ENCODE measurements at regions not wholly inside any gene's neighbourhood (a gene's known extent, or its start where the extent isn't known, plus 50 kb on each side); places are given as distances from the start of the nearest gene placed in this dataset.

DNA sequence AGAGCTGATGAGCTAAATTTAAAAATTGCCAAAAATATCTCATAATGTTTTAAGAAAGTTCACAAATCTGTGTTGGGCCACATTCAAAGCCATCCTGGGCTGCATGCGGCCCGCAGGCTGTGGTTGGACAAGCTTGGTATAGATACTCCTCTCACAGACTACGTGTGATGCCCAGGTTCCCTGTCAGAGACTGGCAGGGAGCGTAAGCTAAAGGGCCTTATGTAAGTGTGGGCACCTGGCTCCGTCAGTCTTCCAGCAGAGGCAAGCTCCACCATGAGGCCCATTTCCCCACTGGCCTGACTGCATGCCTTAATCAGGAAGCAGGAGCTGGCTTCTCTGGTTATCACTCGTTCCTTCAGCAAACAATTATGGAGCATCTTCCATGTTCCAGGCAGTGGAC is 200.2 kb downstream of the FOXO1 start:
- no peak for DNase-seq

- no peak for DNase-seq
Observed at GRCh38 chr13:40468227-40468838, 198.1 kb downstream of the FOXO1 start.

- DNase-seq, result no peak
Observed at GRCh38 chr13:40469581-40470310, 196.7 kb downstream of the FOXO1 start.

DNA sequence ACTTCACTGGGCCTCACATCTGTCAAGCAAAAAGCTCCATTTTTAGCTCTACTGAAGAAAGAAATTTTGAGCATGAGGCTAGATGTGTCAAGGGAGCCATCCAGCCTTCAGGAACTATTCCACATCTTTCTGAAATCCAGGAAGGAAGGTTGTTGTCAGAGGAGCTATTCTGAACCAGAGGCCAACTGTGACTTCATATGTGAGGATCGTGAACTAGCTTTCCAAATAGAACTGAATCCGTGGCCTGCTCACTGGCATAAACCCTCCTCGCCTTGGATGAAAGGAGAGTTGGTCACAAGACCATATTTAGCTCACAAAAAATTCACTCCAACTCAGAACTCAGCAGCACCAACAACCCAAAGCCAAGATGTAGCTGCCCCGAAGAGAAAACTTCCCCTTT is 195.8 kb downstream of the FOXO1 start:
- DNase-seq, result peak; percentile 77

DNA sequence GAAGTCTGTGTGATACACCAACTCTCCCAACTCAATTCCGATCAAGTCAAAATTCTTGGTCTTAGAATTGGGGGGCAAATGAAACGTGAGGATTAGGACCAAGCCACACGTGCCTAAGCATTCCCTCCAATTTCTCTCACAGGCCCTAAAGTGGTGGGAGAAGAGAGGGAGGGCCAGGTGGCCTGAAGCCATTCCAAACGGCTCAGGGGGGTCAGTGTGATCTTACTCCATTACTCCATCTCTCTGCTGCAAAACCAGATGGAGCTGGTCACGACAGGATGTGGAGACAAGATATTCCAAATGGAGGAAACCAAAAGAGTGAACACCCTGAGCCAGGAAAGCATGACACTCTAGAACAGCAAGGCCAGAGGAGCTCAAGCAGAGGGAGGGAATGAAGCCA is 195.4 kb downstream of the FOXO1 start:
- DNase-seq, result no peak

- DNase-seq, result no peak
Observed at GRCh38 chr13:40471911-40472310, 194.5 kb downstream of the FOXO1 start.

GRCh38 chr13:40472427-40473220 is 193.8 kb downstream of the FOXO1 start:
- DNase-seq, result no peak

DNA sequence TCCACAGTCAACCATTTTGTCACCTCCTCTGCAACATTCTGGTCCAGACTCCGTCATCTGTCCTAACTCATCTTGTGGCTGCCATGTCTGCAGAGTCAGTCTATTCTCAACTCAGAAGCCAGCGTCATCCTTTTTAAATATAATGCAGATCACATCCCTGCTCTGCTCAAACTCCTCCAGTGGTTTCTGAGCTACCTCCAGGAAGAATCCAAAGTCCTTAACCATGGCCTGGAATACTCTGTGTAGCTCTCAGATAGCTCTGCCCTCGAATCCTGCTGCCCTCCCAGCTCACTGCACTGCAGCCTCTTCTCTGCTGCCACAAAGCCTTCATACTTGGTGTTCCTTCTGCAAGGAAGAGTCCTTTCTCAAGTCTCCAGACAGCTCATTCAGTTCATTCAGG is 190.8 kb downstream of the FOXO1 start:
- DNase-seq, result no peak

GRCh38 chr13:40476175-40476958 is 190.1 kb downstream of the FOXO1 start:
- DNase-seq, result no peak

DNA sequence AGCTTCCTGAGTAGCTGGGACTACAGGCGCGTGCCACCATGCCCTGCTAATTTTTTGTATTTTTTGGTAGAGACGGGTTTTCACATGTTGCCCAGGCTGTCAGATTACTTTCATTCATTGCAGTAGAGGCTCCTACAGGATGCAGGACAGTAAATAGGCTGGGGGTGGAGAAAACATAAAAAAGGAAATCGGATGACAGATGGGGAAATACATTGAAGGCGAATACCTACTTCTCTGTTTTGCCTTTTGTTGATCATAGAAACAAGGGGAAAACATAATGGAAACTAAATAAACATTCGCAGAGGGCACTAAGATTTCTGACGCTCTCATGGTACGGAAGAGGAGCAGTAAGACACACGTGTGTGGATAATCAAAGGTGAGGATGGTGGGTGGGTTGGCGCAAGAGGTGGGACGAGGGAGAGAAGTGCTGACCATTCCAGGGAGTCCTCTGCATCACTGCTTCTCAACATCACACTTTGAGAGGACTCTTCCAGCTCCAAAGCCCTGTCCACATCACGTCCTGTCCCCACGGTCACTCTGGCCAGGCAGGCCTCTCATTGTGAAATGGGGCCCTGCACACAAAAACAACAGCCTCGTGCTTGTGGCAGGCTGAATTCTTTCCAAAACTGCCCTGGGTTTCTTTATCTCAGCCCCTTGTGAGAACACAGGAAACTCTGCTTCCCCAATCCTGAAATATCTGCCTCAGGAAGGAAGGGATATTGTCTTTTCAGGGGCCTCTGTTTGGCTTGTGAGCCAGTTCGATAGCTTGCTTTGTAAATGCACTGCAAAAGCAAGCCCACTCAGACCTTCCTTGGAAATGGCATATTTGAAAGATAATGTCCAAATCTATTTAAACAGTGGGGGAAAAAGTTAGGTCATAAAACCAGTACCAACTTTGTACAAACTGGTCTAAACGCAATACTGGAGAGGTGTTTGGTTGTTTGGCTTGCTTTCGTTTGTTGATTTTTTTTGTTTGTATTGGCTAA is 188.5 kb downstream of the FOXO1 start:
- no peak for DNase-seq

DNA sequence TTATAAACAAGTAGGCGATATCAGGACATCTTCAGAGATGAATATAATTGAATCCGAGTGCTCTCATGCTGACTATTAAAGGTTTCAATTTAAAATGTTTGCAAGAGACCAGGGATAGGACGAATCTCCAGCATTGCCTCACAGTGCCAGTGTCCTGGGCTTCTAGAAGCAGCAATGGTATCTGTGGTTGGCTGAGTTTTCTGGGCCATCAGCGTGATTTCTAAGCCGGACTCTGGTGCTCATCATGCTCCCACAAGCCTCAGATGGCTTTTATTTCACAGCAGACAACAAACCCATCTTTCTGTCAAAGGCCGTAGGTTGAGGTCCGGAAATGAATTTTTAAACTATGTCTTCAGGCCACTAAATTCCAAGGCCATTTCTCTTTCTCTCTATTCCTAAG is 187.7 kb downstream of the FOXO1 start:
- no peak for DNase-seq

GRCh38 chr13:40479196-40479845 is 187.1 kb downstream of the FOXO1 start:
- no peak for DNase-seq

DNA sequence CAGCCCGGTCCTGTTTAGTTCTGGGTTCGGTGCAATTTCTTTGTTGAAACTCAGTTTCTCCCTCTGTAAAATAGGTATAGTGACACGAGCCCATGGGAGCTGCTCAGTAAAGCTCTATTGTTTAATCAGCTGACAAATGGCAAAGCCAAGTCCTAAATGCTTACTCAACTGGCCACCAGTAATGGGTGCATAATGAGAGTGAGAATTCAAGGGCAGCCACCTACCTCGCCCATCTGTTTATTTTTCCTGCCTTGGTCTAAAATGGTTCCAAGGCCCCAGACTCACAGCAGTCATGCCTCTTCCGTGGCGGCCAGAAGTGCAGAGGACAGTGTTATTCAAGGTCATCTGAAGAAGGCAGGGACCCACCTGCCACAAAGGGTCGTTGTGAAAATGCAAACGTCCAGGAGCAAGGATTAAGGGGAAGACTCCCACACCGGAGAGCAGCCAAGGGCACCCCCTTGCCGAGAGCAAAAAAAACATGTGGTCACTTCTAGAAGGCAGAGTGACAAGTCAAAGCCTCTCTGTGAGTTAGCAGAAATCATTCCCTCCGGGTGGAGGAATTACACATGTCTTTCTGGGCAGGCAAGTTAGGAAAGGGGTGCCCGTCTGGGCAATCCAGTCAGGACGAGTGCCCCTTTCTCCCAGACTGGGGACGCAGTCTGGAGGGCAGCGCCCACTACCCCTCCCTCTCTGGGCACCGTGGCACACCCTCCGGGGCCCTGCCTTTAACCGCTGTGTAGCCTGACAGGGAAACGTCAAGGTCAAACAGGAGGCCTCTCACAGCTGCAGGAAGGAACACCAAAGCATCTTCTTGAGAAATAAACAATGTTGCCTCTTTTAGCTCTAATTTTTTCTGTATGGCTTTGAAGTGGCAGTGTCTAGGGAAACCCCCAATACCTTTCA is 186.2 kb downstream of the FOXO1 start:
- no peak for DNase-seq

- DNase-seq, result no peak
Observed at GRCh38 chr13:40480915-40481516, 185.4 kb downstream of the FOXO1 start.

DNA sequence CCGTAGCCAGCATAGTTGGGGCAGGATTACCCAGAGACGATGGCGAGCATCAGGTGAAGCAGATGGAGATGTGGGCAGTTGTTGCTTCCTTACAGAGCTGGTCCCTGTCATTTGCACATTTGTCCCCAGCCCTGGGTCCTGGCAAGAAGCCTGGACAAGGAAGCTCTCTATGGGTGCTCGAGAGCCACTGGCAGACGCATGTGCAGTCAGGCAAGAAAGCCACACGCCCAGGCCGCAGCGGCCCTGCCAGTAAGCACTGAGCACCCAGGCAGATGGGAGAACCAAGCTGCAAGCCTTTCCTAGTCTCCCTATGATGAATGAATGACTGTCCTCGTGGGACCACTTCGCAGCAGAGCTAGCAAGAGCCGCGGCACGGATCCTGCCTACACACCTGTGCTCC is 182.8 kb downstream of the FOXO1 start:
- no peak for DNase-seq

DNA sequence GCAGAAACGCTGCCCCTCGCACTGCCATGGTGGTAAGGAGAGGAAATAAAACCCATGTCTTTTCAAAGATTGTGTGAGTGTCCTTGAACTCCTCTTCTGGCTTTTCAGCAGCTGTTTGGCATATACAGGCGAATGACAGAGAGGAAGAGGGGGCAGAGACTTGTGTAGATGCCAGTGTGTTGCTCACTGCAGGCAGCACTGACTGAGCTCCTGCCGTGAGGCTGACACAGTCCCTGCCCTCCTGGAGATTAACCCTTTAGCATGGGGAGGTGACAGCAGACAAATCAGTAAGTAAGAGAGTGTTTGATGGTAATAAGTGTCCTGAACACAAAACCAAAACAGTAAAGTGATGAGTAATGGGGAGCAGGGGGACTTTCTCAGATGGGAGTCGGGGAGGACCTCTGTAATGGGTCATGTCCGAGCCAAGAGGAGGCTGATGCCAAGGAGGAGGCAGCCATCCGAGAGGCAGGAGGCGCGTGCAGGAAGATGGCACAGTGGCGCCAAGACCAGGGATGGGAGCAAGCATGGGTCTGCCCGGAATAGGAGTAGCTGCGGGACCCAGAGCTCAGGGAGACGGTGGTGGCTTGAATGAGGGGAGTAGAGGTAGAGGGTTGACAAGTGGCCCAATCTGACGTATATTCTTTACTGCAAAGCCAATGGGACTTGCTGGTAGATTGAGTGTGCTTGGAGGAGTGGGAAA is 182.2 kb downstream of the FOXO1 start:
- DNase-seq, result no peak

DNA sequence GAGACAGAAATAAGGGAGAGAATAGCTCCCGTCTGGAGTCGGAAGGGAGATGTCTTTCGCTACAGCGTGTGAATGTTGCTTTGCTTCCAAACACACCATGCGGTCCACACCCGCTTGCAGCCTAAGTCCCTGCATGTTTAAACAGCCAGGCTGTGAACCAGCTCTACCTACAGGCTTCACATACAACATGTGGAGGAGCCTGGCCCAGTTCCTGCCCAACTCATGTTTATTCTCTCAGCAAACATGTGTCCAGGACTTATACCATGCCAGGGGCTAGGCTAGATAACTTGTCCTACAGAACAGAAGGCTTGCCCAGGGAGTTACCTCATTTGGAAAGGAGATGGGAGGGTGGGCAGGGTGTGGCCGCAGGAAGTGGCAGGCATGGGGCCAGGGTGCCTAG is 181.5 kb downstream of the FOXO1 start:
- no peak for DNase-seq

DNA sequence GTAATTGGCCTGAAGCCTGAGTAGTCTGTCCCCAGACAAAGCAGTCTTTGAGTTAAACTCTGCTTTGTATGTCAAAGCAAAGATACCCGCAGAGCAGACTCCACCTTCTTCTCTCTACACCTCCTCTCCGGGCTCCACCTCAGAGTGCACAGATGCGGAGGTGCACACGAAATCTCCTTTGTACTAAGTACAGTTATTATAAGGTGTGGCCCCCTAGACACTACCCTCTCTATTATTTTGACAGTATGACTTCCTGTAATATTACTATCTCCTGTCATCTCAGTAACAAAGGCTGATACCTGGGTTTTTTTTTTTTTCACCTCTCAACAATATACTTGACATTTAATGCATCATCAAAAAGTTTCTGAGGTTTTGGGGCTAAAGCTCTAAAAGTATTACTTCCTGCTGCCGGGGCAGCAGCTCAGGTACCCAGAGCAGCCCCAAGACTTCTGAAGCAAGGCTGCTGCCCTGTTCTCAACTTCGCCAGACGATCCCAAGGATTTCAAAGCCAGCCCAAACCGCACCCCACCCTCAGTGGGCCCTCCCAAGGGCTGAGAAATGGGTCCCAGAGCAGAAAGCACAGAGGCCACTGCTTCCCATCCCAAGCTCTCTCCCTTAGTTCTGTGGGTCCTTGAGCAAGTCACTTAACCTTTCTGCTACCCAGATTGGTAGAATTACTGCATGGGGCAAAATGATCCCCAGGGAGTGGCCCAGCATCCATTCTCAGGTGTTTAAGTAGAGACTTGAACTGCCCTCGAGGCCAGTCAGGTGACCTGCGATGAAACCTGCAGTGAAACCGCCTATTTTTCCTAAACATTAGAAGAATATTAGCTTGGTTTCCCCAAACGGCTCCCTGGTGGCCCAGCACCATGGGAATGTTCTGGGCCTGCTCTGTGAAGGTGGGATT is 180.6 kb downstream of the FOXO1 start:
- DNase-seq, result no peak
